ENCODE measurements at regions not wholly inside any gene's neighbourhood (a gene's known extent, or its start where the extent isn't known, plus 50 kb on each side); places are given as distances from the start of the nearest gene placed in this dataset.

- no peak overlapping the region for H3K27ac ChIP-seq
- H3K9me3 ChIP-seq = no peaks in the 10 kb centered on the region
- intact Hi-C loops (cut with DNase I) = no loop called here
- TF ChIP-seq POLR2AphosphoS5 (IDR thresholded peaks at IDR 0.05; ENCODE audit: insufficient read depth in 1 of 2, low read depth in 1 of 2) (peak; percentile 67 to 76), CTCF (IDR thresholded peaks at IDR 0.05) (peak; percentile 24 to 64 (median 54)), POLR2A (IDR thresholded peaks at IDR 0.05) (no peak)
- peaks cover 24% of the 10 kb centered on the region for H3K4me1 ChIP-seq
- no peak overlapping the region for H3K4me3 ChIP-seq
- DNase-seq (ENCODE audit: extremely low spot score in 2 of 2) = no peak
- no peaks in the 10 kb centered on the region for H3K27me3 ChIP-seq
- H3K36me3 ChIP-seq = no peaks in the 10 kb centered on the region
Measured at GRCh38 chr2:120552800-120553481, 182.7 kb upstream of the GLI2 start.

- no peak for DNase-seq (ENCODE audit: extremely low spot score in 2 of 2)
- H3K4me1 ChIP-seq = peaks cover 24% of the 10 kb centered on the region
- no peak overlapping the region for H3K4me3 ChIP-seq
- no peaks in the 10 kb centered on the region for H3K9me3 ChIP-seq
- H3K27me3 ChIP-seq = no peaks in the 10 kb centered on the region
- no peaks in the 10 kb centered on the region for H3K36me3 ChIP-seq
- intact Hi-C loops (cut with DNase I) = no loop called here
- H3K27ac ChIP-seq = no peak overlapping the region
- TF ChIP-seq POLR2A (IDR thresholded peaks at IDR 0.05) = no peak
- no peak for TF ChIP-seq POLR2AphosphoS5 (IDR thresholded peaks at IDR 0.05; ENCODE audit: insufficient read depth in 1 of 2, low read depth in 1 of 2)
- TF ChIP-seq CTCF (IDR thresholded peaks at IDR 0.05) = no peak
Measured at GRCh38 chr2:120554625-120555032, 181.0 kb upstream of the GLI2 start.

- intact Hi-C loops (cut with DNase I) = no loop called here
- no peak for TF ChIP-seq POLR2AphosphoS5 (IDR thresholded peaks at IDR 0.05; ENCODE audit: insufficient read depth in 1 of 2, low read depth in 1 of 2)
- DNase-seq (ENCODE audit: extremely low spot score in 2 of 2) = no peak
- Histone ChIP-seq H3K27ac (no peak overlapping the region), H3K27me3 (no peaks in the 10 kb centered on the region), H3K4me1 (peaks cover 21% of the 10 kb centered on the region), H3K9me3 (no peaks in the 10 kb centered on the region), H3K36me3 (no peaks in the 10 kb centered on the region), H3K4me3 (no peak overlapping the region)
Measured at GRCh38 chr2:120555092-120555491, 180.6 kb upstream of the GLI2 start.

- H3K27ac ChIP-seq = no peak overlapping the region
- no peak for TF ChIP-seq CTCF (IDR thresholded peaks at IDR 0.05)
- TF ChIP-seq POLR2A (IDR thresholded peaks at IDR 0.05) = no peak
- no peak for TF ChIP-seq POLR2AphosphoS5 (IDR thresholded peaks at IDR 0.05; ENCODE audit: insufficient read depth in 1 of 2, low read depth in 1 of 2)
Measured at GRCh38 chr2:120556911-120557310, 178.8 kb upstream of the GLI2 start.

GRCh38 chr2:120558847-120559246 is 176.8 kb upstream of the GLI2 start:
- no peak for DNase-seq (ENCODE audit: extremely low spot score in 2 of 2)
- no peak overlapping the region for H3K27ac ChIP-seq

More at GRCh38 chr2:120556911-120557310, 178.8 kb upstream of the GLI2 start:
- intact Hi-C loops (cut with DNase I) = no loop called here
- Histone ChIP-seq H3K36me3 (no peaks in the 10 kb centered on the region), H3K9me3 (no peaks in the 10 kb centered on the region), H3K4me3 (no peak overlapping the region), H3K27me3 (no peaks in the 10 kb centered on the region), H3K4me1 (peaks cover 14% of the 10 kb centered on the region)
- no peak for DNase-seq (ENCODE audit: extremely low spot score in 2 of 2)

More at GRCh38 chr2:120558847-120559246, 176.8 kb upstream of the GLI2 start:
- H3K36me3 ChIP-seq = no peaks in the 10 kb centered on the region
- intact Hi-C loops (cut with DNase I) = no loop called here
- H3K4me1 ChIP-seq = no peaks in the 10 kb centered on the region
- no peak overlapping the region for H3K4me3 ChIP-seq
- no peaks in the 10 kb centered on the region for H3K27me3 ChIP-seq
- TF ChIP-seq POLR2AphosphoS5 (IDR thresholded peaks at IDR 0.05; ENCODE audit: insufficient read depth in 1 of 2, low read depth in 1 of 2) (no peak), CTCF (IDR thresholded peaks at IDR 0.05) (no peak), POLR2A (IDR thresholded peaks at IDR 0.05) (no peak)
- H3K9me3 ChIP-seq = no peaks in the 10 kb centered on the region

Measured in vagina (tissue), 2 donors.